Nephron (organoid): ENCODE measurements at regions not wholly inside any gene's neighbourhood (a gene's known extent, or its start where the extent isn't known, plus 50 kb on each side); places are given as distances from the start of the nearest gene placed in this dataset.

ENCODE experiments used
- H3K27ac Mint-ChIP-seq, 3 experiments: 2 replicates each; pipeline ENCODE4 v1.8.0; 2020; ENCODE audit warnings: mixed read lengths in 3 of 3, mild to moderate bottlenecking in 2 of 3, moderate library complexity in 1 of 3
- H3K27me3 Mint-ChIP-seq: 2 replicates; pipeline ENCODE4 v1.8.0; 2021; ENCODE audit warnings: low read depth, mild to moderate bottlenecking, moderate library complexity, mixed read lengths
- H3K36me3 Mint-ChIP-seq: 2 replicates; pipeline ENCODE4 v1.8.0; 2020; ENCODE audit warnings: low read depth, mixed read lengths
- H3K4me1 Mint-ChIP-seq: 2 replicates; pipeline ENCODE4 v1.8.0; 2020; ENCODE audit warnings: mixed read lengths
- H3K4me3 Mint-ChIP-seq, 3 experiments: 2 replicates each; pipeline ENCODE4 v1.8.0; 2020; ENCODE audit warnings: mild to moderate bottlenecking in 3 of 3, mixed read lengths in 3 of 3, moderate library complexity in 2 of 3
- H3K9me3 Mint-ChIP-seq: 2 replicates; pipeline ENCODE4 v1.8.0; 2020; ENCODE audit warnings: mixed read lengths
- TF ChIP-seq, protein P1 (sequence below), 3 experiments: fragments of 200-600 bp; sonication (generic); IDR thresholded peaks; one replicate each; pipeline ENCODE4 v1.5.0; 2021; ENCODE audit warnings: antibody characterized with exemption in 3 of 3; ENCODE audit not compliant: unreplicated experiment in 3 of 3

- Mint-ChIP-seq H3K4me1 (no peaks in the 10 kb centered on the region), H3K9me3 (no peaks in the 10 kb centered on the region), H3K27ac (no peak overlapping the region), H3K36me3 (no peaks in the 10 kb centered on the region), H3K27me3 (peaks cover 9% of the 10 kb centered on the region), H3K4me3 (no peak overlapping the region)
- TF ChIP-seq, protein P1, sequence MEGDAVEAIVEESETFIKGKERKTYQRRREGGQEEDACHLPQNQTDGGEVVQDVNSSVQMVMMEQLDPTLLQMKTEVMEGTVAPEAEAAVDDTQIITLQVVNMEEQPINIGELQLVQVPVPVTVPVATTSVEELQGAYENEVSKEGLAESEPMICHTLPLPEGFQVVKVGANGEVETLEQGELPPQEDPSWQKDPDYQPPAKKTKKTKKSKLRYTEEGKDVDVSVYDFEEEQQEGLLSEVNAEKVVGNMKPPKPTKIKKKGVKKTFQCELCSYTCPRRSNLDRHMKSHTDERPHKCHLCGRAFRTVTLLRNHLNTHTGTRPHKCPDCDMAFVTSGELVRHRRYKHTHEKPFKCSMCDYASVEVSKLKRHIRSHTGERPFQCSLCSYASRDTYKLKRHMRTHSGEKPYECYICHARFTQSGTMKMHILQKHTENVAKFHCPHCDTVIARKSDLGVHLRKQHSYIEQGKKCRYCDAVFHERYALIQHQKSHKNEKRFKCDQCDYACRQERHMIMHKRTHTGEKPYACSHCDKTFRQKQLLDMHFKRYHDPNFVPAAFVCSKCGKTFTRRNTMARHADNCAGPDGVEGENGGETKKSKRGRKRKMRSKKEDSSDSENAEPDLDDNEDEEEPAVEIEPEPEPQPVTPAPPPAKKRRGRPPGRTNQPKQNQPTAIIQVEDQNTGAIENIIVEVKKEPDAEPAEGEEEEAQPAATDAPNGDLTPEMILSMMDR (IDR thresholded peaks at IDR 0.05; ENCODE audit: unreplicated experiment in 3 of 3), result peak; percentile 61 to 79 (median 67)
Observed at GRCh38 chr13:60627071-60627686, 230.2 kb downstream of the TDRD3 start.
